GM12892 (cell line): ENCODE measurements at regions not wholly inside any gene's neighbourhood (a gene's known extent, or its start where the extent isn't known, plus 50 kb on each side); places are given as distances from the start of the nearest gene placed in this dataset.

Source experiments
- POLR2A ChIP-seq: IDR thresholded peaks from 2 replicates; pipeline ENCODE4 v1.6.1; 2011; ENCODE audit warnings: low read depth, low read length, control low read depth
- POLR2AphosphoS5 ChIP-seq: IDR thresholded peaks from 2 replicates; pipeline ENCODE4 v1.6.1; 2011; ENCODE audit warnings: low read depth, low read length, control low read depth
- TAF1 ChIP-seq: IDR thresholded peaks from 2 replicates; pipeline ENCODE4 v1.6.1; 2011; ENCODE audit warnings: low read depth, mild to moderate bottlenecking, control low read depth, low read length, borderline replicate concordance

GRCh38 chr6:113292646-113293422, 564.3 kb upstream of the MARCKS start:
- TF ChIP-seq POLR2A (no peak), POLR2AphosphoS5 (no peak), TAF1 (no peak)
